HG03469 (cell line): ENCODE measurements at regions not wholly inside any gene's neighbourhood (a gene's known extent, or its start where the extent isn't known, plus 50 kb on each side); places are given as distances from the start of the nearest gene placed in this dataset.
A peak's percentile ranks its signal among the peaks of the same experiment; 100 is the strongest.

ENCODE experiments used
- ATAC-seq: cut with Tn5 transposase; IDR thresholded peaks from one replicate; pipeline ENCODE4 v1.9.1; 2021; ENCODE audit warnings: mild to moderate bottlenecking, moderate library complexity, moderate number of reproducible peaks; ENCODE audit not compliant: unreplicated experiment

DNA sequence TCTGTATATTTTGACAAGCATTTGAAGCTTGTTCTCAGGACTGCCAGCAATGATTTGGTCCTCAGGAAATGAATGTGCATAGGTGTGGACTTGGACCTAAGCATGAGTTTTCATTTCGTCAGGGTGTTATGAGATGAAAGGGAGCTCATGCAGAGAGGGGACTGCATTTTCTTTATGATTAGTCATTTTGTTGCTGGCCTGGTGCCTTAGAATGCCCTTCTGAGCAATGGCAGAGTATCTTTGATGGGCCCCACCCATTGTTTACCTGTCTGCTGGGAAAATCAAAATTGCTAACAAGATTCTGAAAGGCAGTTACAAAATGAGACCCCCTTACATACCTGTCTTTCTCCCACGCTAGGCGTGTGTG lies 51.5 kb upstream of the MTHFD1L start:
- ATAC-seq: peak; percentile 44
